HepG2 (cell line): ENCODE measurements at regions not wholly inside any gene's neighbourhood (a gene's known extent, or its start where the extent isn't known, plus 50 kb on each side); places are given as distances from the start of the nearest gene placed in this dataset.

Experiments
- ATAC-seq: fragments of 200-7000 bp; cut with Tn5 transposase; 3 replicates; pipeline ENCODE4 v1.9.1; 2020; ENCODE audit warnings: mild to moderate bottlenecking, moderate library complexity
- BruUV-seq: library from RNA; stranded (reverse); fragments of 400-500 nt; replicated peaks from 2 replicates; lab custom pipeline; 2021; lab: Mats Ljungman, UMichigan
- CTCF ChIA-PET: fragments of 300-600 bp; formaldehyde crosslinking; extraction: SDS; loops from one replicate; lab custom pipeline; 2021; ENCODE audit warnings: low total read pairs, inconsistent platforms, low intra/inter-chr PET ratio; lab: Yijun Ruan, JAX
- POLR2A ChIA-PET: fragments of 350-600 bp; sonication (Branson Sonifier 250); formaldehyde crosslinking; loops from one replicate; lab custom pipeline; 2020; ENCODE audit warnings: antibody characterized with exemption, inconsistent platforms; lab: Yijun Ruan, JAX
- DNase-seq: peaks from one replicate; pipeline ENCODE4 v3.0.0-alpha.2; 2015; ENCODE audit warnings: low spot score
- FAIRE-seq: peaks from 3 replicates; lab custom pipeline; 2011; peaks lifted over from hg19 to GRCh38; lab: Jason Lieb, UNC
- H2AFZ ChIP-seq: one replicate; pipeline ENCODE4 v1.6.1; 2011; ENCODE audit warnings: low read length, inconsistent platforms
- H3K27ac ChIP-seq: fragments of 300-600 bp; 3 replicates; pipeline ENCODE4 v1.8.0; 2011; ENCODE audit warnings: mixed run types, mild to moderate bottlenecking, mixed read lengths, low read length, inconsistent platforms; ENCODE audit not compliant: insufficient read depth; ENCODE audit errors: extremely low read length
- H3K27me3 ChIP-seq, 2 experiments: fragments of 200-600 bp in 1 of 2; 2 replicates in 1 of 2; 3 replicates in 1 of 2; pipeline versions ENCODE4 v1.6.0 to v1.8.0; 2011; ENCODE audit warnings: low read length in 2 of 2, mild to moderate bottlenecking in 2 of 2, moderate library complexity in 2 of 2, inconsistent platforms in 1 of 2; ENCODE audit not compliant: insufficient read depth in 2 of 2, control insufficient read depth in 1 of 2
- H3K36me3 ChIP-seq, 2 experiments: fragments of 200-600 bp in 1 of 2; replicated peaks in 1 of 2; 2 replicates in 1 of 2; 3 replicates in 1 of 2; pipeline versions ENCODE4 v1.5.1 to v1.8.0; 2011; ENCODE audit warnings: low read length in 2 of 2, inconsistent platforms in 1 of 2; ENCODE audit not compliant: insufficient read depth in 2 of 2, control insufficient read depth in 1 of 2
- H3K4me1 ChIP-seq: 2 replicates; pipeline ENCODE4 v1.5.1; 2012; ENCODE audit warnings: low read length, inconsistent platforms; ENCODE audit not compliant: insufficient read depth
- H3K4me2 ChIP-seq: 2 replicates; pipeline ENCODE4 v1.6.0; 2011; ENCODE audit warnings: low read depth, low read length, inconsistent platforms
- H3K4me3 ChIP-seq, 3 experiments: fragments of 200-600 bp in 1 of 3; sonication (generic), shearing (Covaris generic) in 1 of 3; replicated peaks in 1 of 3; 2 replicates each; pipeline ENCODE4 v1.5.1; 2011 to 2016; ENCODE audit warnings: low read length in 3 of 3, inconsistent platforms in 2 of 3, low read depth in 2 of 3, mild to moderate bottlenecking in 2 of 3, control low read depth in 1 of 3, mixed read lengths in 1 of 3; ENCODE audit not compliant: insufficient read depth in 1 of 3
- H3K79me2 ChIP-seq: one replicate; pipeline ENCODE4 v1.6.1; 2011; ENCODE audit warnings: low read length, inconsistent platforms; ENCODE audit not compliant: insufficient read depth
- H3K9ac ChIP-seq: 2 replicates; pipeline ENCODE4 v1.6.0; 2011; ENCODE audit warnings: mild to moderate bottlenecking, low read depth, low read length, inconsistent platforms; ENCODE audit not compliant: insufficient read depth
- H3K9me3 ChIP-seq: 2 replicates; pipeline ENCODE4 v1.5.1; 2012; ENCODE audit warnings: mild to moderate bottlenecking, low read length
- H4K20me1 ChIP-seq: 2 replicates; pipeline ENCODE4 v1.6.0; 2011; ENCODE audit warnings: inconsistent platforms, mild to moderate bottlenecking, low read length, moderate library complexity; ENCODE audit not compliant: insufficient read depth
- KDM4B ChIP-seq: sonication (generic); formaldehyde crosslinking; IDR thresholded peaks from 2 replicates; pipeline ENCODE4 v1.4.0; 2020; ENCODE audit warnings: missing genetic modification reagents
- NFKB2 ChIP-seq: sonication (generic); formaldehyde crosslinking; IDR thresholded peaks from 2 replicates; pipeline ENCODE4 v1.4.0; 2020; ENCODE audit warnings: missing genetic modification reagents, borderline replicate concordance
- SMAD3 ChIP-seq: sonication (generic); formaldehyde crosslinking; IDR thresholded peaks from 2 replicates; pipeline ENCODE4 v1.4.0; 2020; ENCODE audit warnings: missing genetic modification reagents
- SMARCE1 ChIP-seq: fragments of 450-650 bp; IDR thresholded peaks from 2 replicates; pipeline ENCODE4 v1.6.1; 2017; ENCODE audit warnings: borderline replicate concordance
- SRSF4 ChIP-seq: fragments of 200-400 bp; formaldehyde crosslinking; IDR thresholded peaks from one replicate; pipeline ENCODE4 v1.6.1; 2018; ENCODE audit warnings: mild to moderate bottlenecking, low read depth, low read length, moderate library complexity; ENCODE audit not compliant: poor library complexity, severe bottlenecking
- STAG1 ChIP-seq: sonication (generic); formaldehyde crosslinking; IDR thresholded peaks from 2 replicates; pipeline ENCODE4 v1.4.0; 2020; ENCODE audit warnings: missing genetic modification reagents
- SYNCRIP ChIP-seq: fragments of 200-400 bp; formaldehyde crosslinking; IDR thresholded peaks from 2 replicates; pipeline ENCODE4 v1.6.1; 2018; ENCODE audit warnings: mild to moderate bottlenecking, low read depth, low read length; ENCODE audit not compliant: insufficient read depth
- ZNF121 ChIP-seq: sonication (generic); formaldehyde crosslinking; IDR thresholded peaks from 2 replicates; pipeline ENCODE4 v1.5.0; 2020; ENCODE audit warnings: mild to moderate bottlenecking, missing genetic modification reagents
- ZNF672 ChIP-seq: sonication (generic); formaldehyde crosslinking; IDR thresholded peaks from 2 replicates; pipeline ENCODE4 v1.8.1; 2022; ENCODE audit warnings: missing genetic modification reagents
- WGBS: methylation state at CpG from one replicate; pipeline ENCODE4 v1.1.6; 2017; ENCODE audit warnings: low lambda C conversion rate; 5-methylcytosine and 5-hydroxymethylcytosine counted together
- in situ Hi-C: cut with HindIII; loops from 2 replicates; pipeline ENCODE4 v1.10.0; 2017; ENCODE audit warnings: low pct_unique_long_range_greater_than_20kb; ENCODE audit not compliant: extremely low pct_ligation_motif_present
- intact Hi-C: fragments of 100-400 bp; cut with micrococcal nuclease; formaldehyde crosslinking; loops from one replicate; pipeline ENCODE4 v1.10.0; 2022; ENCODE audit not compliant: unreplicated experiment
- TF ChIP-seq, protein P1 (sequence below): sonication (generic); formaldehyde crosslinking; IDR thresholded peaks from 2 replicates; pipeline ENCODE4 v1.4.0; 2020; ENCODE audit warnings: mild to moderate bottlenecking, missing genetic modification reagents
- TF ChIP-seq, protein P2 (sequence below): sonication (generic); formaldehyde crosslinking; IDR thresholded peaks from 2 replicates; pipeline ENCODE4 v1.4.0; 2020; ENCODE audit warnings: missing genetic modification reagents

DNA sequence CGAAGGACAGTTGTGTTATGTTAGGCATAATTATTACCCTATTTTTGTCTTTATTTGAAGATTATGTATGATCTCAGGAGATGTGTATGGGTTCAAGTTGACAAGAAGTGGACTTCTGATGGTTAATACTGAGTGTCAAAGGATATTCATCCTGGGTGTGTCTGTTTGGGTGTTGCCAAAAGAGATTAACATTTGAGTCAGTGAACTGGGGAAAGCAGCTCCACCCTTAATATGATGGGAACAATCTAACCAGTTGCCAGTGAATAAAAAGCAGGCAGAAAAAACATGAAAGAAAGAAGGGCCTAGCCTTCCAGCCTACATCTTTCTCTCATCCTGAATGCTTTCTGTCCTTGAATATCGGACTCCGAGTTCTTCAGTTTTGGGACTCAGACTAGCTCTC is 332.6 kb downstream of the DTHD1 start:
- no peaks in the 10 kb centered on the region for H4K20me1 ChIP-seq
- FAIRE-seq (no peak), ATAC-seq (no peak), DNase-seq (no peak)
- H3K4me2 ChIP-seq, result no peak overlapping the region
- no peaks in the 10 kb centered on the region for H3K36me3 ChIP-seq
- no peak overlapping the region for H3K9ac ChIP-seq
- H3K27me3 ChIP-seq, result no peaks in the 10 kb centered on the region
- in situ Hi-C loops, result no loop called here
- no peak overlapping the region for H3K27ac ChIP-seq
- intact Hi-C loops, result no loop called here
- ChIA-PET POLR2A (no interaction called here), CTCF (no interaction called here)
- WGBS, result 59% methylated on average over 3 of the region's 3 CpGs
- no TSS peak for BruUV-seq
- no peaks in the 10 kb centered on the region for H3K4me1 ChIP-seq
- H3K4me3 ChIP-seq, result no peak overlapping the region
- no peak overlapping the region for H2AFZ ChIP-seq
- H3K79me2 ChIP-seq, result no peaks in the 10 kb centered on the region
- TF ChIP-seq, protein P1, sequence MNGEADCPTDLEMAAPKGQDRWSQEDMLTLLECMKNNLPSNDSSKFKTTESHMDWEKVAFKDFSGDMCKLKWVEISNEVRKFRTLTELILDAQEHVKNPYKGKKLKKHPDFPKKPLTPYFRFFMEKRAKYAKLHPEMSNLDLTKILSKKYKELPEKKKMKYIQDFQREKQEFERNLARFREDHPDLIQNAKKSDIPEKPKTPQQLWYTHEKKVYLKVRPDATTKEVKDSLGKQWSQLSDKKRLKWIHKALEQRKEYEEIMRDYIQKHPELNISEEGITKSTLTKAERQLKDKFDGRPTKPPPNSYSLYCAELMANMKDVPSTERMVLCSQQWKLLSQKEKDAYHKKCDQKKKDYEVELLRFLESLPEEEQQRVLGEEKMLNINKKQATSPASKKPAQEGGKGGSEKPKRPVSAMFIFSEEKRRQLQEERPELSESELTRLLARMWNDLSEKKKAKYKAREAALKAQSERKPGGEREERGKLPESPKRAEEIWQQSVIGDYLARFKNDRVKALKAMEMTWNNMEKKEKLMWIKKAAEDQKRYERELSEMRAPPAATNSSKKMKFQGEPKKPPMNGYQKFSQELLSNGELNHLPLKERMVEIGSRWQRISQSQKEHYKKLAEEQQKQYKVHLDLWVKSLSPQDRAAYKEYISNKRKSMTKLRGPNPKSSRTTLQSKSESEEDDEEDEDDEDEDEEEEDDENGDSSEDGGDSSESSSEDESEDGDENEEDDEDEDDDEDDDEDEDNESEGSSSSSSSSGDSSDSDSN (CRISPR knock-in tag), result no peak
- TF ChIP-seq SMAD3 (CRISPR knock-in tag) (no peak), STAG1 (no peak), KDM4B (no peak), SMARCE1 (no peak), SRSF4 (no peak), NFKB2 (CRISPR knock-in tag) (no peak), ZNF672 (CRISPR knock-in tag) (no peak), SYNCRIP (no peak), ZNF121 (CRISPR knock-in tag) (no peak)
- TF ChIP-seq, protein P2, sequence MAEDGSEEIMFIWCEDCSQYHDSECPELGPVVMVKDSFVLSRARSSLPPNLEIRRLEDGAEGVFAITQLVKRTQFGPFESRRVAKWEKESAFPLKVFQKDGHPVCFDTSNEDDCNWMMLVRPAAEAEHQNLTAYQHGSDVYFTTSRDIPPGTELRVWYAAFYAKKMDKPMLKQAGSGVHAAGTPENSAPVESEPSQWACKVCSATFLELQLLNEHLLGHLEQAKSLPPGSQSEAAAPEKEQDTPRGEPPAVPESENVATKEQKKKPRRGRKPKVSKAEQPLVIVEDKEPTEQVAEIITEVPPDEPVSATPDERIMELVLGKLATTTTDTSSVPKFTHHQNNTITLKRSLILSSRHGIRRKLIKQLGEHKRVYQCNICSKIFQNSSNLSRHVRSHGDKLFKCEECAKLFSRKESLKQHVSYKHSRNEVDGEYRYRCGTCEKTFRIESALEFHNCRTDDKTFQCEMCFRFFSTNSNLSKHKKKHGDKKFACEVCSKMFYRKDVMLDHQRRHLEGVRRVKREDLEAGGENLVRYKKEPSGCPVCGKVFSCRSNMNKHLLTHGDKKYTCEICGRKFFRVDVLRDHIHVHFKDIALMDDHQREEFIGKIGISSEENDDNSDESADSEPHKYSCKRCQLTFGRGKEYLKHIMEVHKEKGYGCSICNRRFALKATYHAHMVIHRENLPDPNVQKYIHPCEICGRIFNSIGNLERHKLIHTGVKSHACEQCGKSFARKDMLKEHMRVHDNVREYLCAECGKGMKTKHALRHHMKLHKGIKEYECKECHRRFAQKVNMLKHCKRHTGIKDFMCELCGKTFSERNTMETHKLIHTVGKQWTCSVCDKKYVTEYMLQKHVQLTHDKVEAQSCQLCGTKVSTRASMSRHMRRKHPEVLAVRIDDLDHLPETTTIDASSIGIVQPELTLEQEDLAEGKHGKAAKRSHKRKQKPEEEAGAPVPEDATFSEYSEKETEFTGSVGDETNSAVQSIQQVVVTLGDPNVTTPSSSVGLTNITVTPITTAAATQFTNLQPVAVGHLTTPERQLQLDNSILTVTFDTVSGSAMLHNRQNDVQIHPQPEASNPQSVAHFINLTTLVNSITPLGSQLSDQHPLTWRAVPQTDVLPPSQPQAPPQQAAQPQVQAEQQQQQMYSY, result no peak
- H3K9me3 ChIP-seq, result peaks cover 30% of the 10 kb centered on the region
